HCT116 (cell line): ENCODE measurements at regions not wholly inside any gene's neighbourhood (a gene's known extent, or its start where the extent isn't known, plus 50 kb on each side); places are given as distances from the start of the nearest gene placed in this dataset.

Experiments
- ATAC-seq: fragments of 200-7000 bp; cut with Tn5 transposase; 2 replicates; pipeline ENCODE4 v1.9.1; 2020; ENCODE audit warnings: mild to moderate bottlenecking, moderate library complexity
- BruUV-seq: library from RNA; stranded (reverse); fragments of 400-500 nt; replicated peaks from 2 replicates; lab custom pipeline; 2021; lab: Mats Ljungman, UMichigan
- CTCF ChIA-PET: fragments of 300-600 bp; sonication (Branson Sonifier 250); formaldehyde crosslinking; loops from one replicate; lab custom pipeline; 2021; ENCODE audit warnings: antibody characterized with exemption; lab: Charles Lee
- POLR2A ChIA-PET: fragments of 300-600, 350-600 bp; sonication (Branson Sonifier 250); formaldehyde crosslinking; loops from one replicate; lab custom pipeline; 2021; ENCODE audit warnings: antibody characterized with exemption; lab: Charles Lee
- RAD21 ChIA-PET, 2 experiments: fragments of 300-600 bp; sonication (Branson Sonifier 250); formaldehyde crosslinking; loops; one replicate each; lab custom pipeline; 2023; ENCODE audit warnings: low total read pairs in 2 of 2; ENCODE audit not compliant: uncharacterized antibody in 2 of 2, unreplicated experiment in 2 of 2, low non-redundant PET in 1 of 2; lab: Charles Lee
- DNase-seq: peaks from one replicate; pipeline ENCODE4 v3.0.0-alpha.2; 2010; ENCODE audit warnings: low read depth, low spot score
- H2AFZ ChIP-seq: fragments of 200-600 bp; shearing (Covaris generic), sonication (generic); 2 replicates; pipeline ENCODE4 v1.6.1; 2017; ENCODE audit warnings: low read depth, mixed run types, mixed read lengths, antibody characterized with exemption, low read length; ENCODE audit not compliant: poor library complexity, severe bottlenecking
- H3K27ac ChIP-seq: 2 replicates; pipeline ENCODE4 v1.5.1; 2012; ENCODE audit warnings: low read depth, low read length
- H3K27me3 ChIP-seq: fragments of 200-600 bp; sonication (generic); 2 replicates; pipeline ENCODE4 v1.6.1; 2016; ENCODE audit warnings: mixed run types, low read length, mixed read lengths; ENCODE audit not compliant: insufficient read depth
- H3K36me3 ChIP-seq, 2 experiments: fragments of 200-500 bp in 1 of 2; fragments of 200-600 bp in 1 of 2; sonication (Bioruptor generic) in 1 of 2; sonication (generic) in 1 of 2; 2 replicates each; pipeline versions ENCODE4 v1.5.1 to v1.6.1; 2014 to 2016; ENCODE audit warnings: low read length in 2 of 2, inconsistent platforms in 1 of 2, mixed read lengths in 1 of 2, mixed run types in 1 of 2; ENCODE audit not compliant: insufficient read depth in 2 of 2, control insufficient read depth in 1 of 2
- H3K4me1 ChIP-seq, 2 experiments: fragments of 200-600 bp in 1 of 2; sonication (generic) in 1 of 2; 2 replicates each; pipeline versions ENCODE4 v1.5.1 to v1.6.1; 2012 to 2017; ENCODE audit warnings: low read length in 2 of 2, inconsistent platforms in 1 of 2, mild to moderate bottlenecking in 1 of 2, mixed read lengths in 1 of 2, mixed run types in 1 of 2, moderate library complexity in 1 of 2; ENCODE audit not compliant: insufficient read depth in 2 of 2, control insufficient read depth in 1 of 2
- H3K4me2 ChIP-seq: fragments of 200-600 bp; sonication (generic); 2 replicates; pipeline ENCODE4 v1.6.1; 2017; ENCODE audit warnings: mixed run types, low read length, mixed read lengths
- H3K4me3 ChIP-seq, 2 experiments: fragments of 200-600 bp in 1 of 2; sonication (generic) in 1 of 2; replicated peaks in 1 of 2; 2 replicates each; pipeline ENCODE4 v1.5.1; 2011 to 2016; ENCODE audit warnings: low read length in 2 of 2, control low read depth in 1 of 2, low read depth in 1 of 2, mild to moderate bottlenecking in 1 of 2, mixed read lengths in 1 of 2, mixed run types in 1 of 2
- H3K79me2 ChIP-seq: fragments of 200-600 bp; sonication (generic); 2 replicates; pipeline ENCODE4 v1.6.1; 2017; ENCODE audit warnings: mild to moderate bottlenecking, mixed run types, low read length, moderate library complexity, mixed read lengths; ENCODE audit not compliant: insufficient read depth
- H3K9ac ChIP-seq: fragments of 200-600 bp; sonication (generic); 2 replicates; pipeline ENCODE4 v1.6.1; 2016; ENCODE audit warnings: low read length, mixed read lengths
- H3K9me2 ChIP-seq: fragments of 200-600 bp; sonication (generic), shearing (Covaris generic); 2 replicates; pipeline ENCODE4 v1.6.1; 2017; ENCODE audit warnings: mixed run types, mild to moderate bottlenecking, moderate library complexity; ENCODE audit not compliant: insufficient read depth
- H3K9me3 ChIP-seq, 2 experiments: fragments of 200-500 bp in 1 of 2; fragments of 200-600 bp in 1 of 2; sonication (Bioruptor generic) in 1 of 2; sonication (generic) in 1 of 2; 2 replicates each; pipeline ENCODE4 v1.6.1; 2014 to 2017; ENCODE audit warnings: low read length in 2 of 2, mixed read lengths in 2 of 2, inconsistent platforms in 1 of 2, low read depth in 1 of 2, mild to moderate bottlenecking in 1 of 2, mixed run types in 1 of 2, moderate library complexity in 1 of 2; ENCODE audit not compliant: control insufficient read depth in 1 of 2, insufficient read depth in 1 of 2
- H4K20me1 ChIP-seq: fragments of 200-600 bp; sonication (generic), shearing (Covaris generic); 2 replicates; pipeline ENCODE4 v1.6.1; 2017; ENCODE audit warnings: mixed run types, mild to moderate bottlenecking, moderate library complexity; ENCODE audit not compliant: insufficient read depth
- CBX3 ChIP-seq: IDR thresholded peaks from 2 replicates; pipeline ENCODE4 v1.6.1; 2012; ENCODE audit warnings: low read depth
- CTCF ChIP-seq, 3 experiments: fragments of 200-600 bp in 1 of 3; sonication (generic) in 1 of 3; IDR thresholded peaks in 2 of 3; conservative IDR thresholded peaks in 1 of 3; 2 replicates each; pipeline ENCODE4 v1.5.1; 2012 to 2017; ENCODE audit warnings: low read depth in 2 of 3, low read length in 2 of 3, antibody characterized with exemption in 1 of 3, borderline replicate concordance in 1 of 3, control low read depth in 1 of 3, mild to moderate bottlenecking in 1 of 3, mixed read lengths in 1 of 3, mixed run types in 1 of 3, moderate library complexity in 1 of 3; ENCODE audit not compliant: insufficient read depth in 1 of 3
- EGR1 ChIP-seq: IDR thresholded peaks from 2 replicates; pipeline ENCODE4 v1.6.1; 2012; ENCODE audit warnings: low read depth
- EZH2 ChIP-seq: fragments of 200-600 bp; sonication (generic); IDR thresholded peaks from 2 replicates; pipeline ENCODE4 v1.6.1; 2017; ENCODE audit warnings: antibody characterized with exemption, mixed run types
- EZH2phosphoT487 ChIP-seq: fragments of 200-600 bp; IDR thresholded peaks from 2 replicates; pipeline ENCODE4 v1.6.1; 2018; ENCODE audit warnings: antibody characterized with exemption, borderline replicate concordance
- JUND ChIP-seq: IDR thresholded peaks from 2 replicates; pipeline ENCODE4 v1.6.1; 2012
- POLR2A ChIP-seq: IDR thresholded peaks from 2 replicates; pipeline ENCODE4 v1.7.0; 2011; ENCODE audit warnings: borderline replicate concordance; ENCODE audit not compliant: insufficient read depth, insufficient read length; ENCODE audit errors: extremely low read depth
- POLR2AphosphoS5 ChIP-seq: IDR thresholded peaks from 2 replicates; pipeline ENCODE4 v1.6.1; 2011; ENCODE audit warnings: mild to moderate bottlenecking, low read depth, low read length, moderate library complexity
- RAD21 ChIP-seq: IDR thresholded peaks from 2 replicates; pipeline ENCODE4 v1.6.1; 2012; ENCODE audit warnings: low read depth, mild to moderate bottlenecking
- SRF ChIP-seq: IDR thresholded peaks from 2 replicates; pipeline ENCODE4 v1.6.1; 2012; ENCODE audit warnings: low read depth
- TCF7L2 ChIP-seq: IDR thresholded peaks from 2 replicates; pipeline ENCODE4 v1.7.0; 2011; ENCODE audit warnings: borderline replicate concordance, inconsistent platforms; ENCODE audit not compliant: insufficient read depth, insufficient read length; ENCODE audit errors: extremely low read depth
- YY1 ChIP-seq: IDR thresholded peaks from 2 replicates; pipeline ENCODE4 v1.6.1; 2011; ENCODE audit warnings: low read length, low read depth, moderate library complexity, mild to moderate bottlenecking; ENCODE audit not compliant: insufficient replicate concordance; ENCODE audit errors: extremely low read depth
- ZNF274 ChIP-seq: fragments of 200-500 bp; sonication (Bioruptor generic); IDR thresholded peaks from 2 replicates; pipeline ENCODE4 v1.6.1; 2014; ENCODE audit warnings: mild to moderate bottlenecking, low read depth, low read length, inconsistent platforms
- intact Hi-C: fragments of 100-400 bp; cut with micrococcal nuclease; formaldehyde crosslinking; loops from 2 replicates; pipeline ENCODE4 v1.10.0; 2022
- TF ChIP-seq, protein P1 (sequence below): IDR thresholded peaks from 2 replicates; pipeline ENCODE4 v1.6.1; 2012
- TF ChIP-seq, protein P2 (sequence below): IDR thresholded peaks from 2 replicates; pipeline ENCODE4 v1.6.1; 2011; ENCODE audit warnings: mild to moderate bottlenecking, low read length, moderate library complexity; ENCODE audit not compliant: insufficient replicate concordance; ENCODE audit errors: extremely low read depth
- TF ChIP-seq, protein P3 (sequence below): IDR thresholded peaks from 2 replicates; pipeline ENCODE4 v1.6.1; 2012

GRCh38 chr6:105985098-105985815 is 100.9 kb upstream of the PRDM1 start:
- intact Hi-C loops: no loop called here
- ChIA-PET RAD21 (no interaction called here), POLR2A (no interaction called here), CTCF (no interaction called here)
- no peak for DNase-seq
- Histone ChIP-seq H3K27me3 (no peaks in the 10 kb centered on the region), H3K4me2 (no peak overlapping the region), H3K9ac (no peak overlapping the region), H3K4me3 (no peak overlapping the region), H2AFZ (no peak overlapping the region), H3K27ac (no peak overlapping the region), H3K79me2 (no peaks in the 10 kb centered on the region), H3K4me1 (peaks cover 0 to 3% of the 10 kb centered on the region in 2 experiments; a peak in 1 of 4 replicates), H3K9me3 (no peaks in the 10 kb centered on the region), H3K36me3 (no peaks in the 10 kb centered on the region), H4K20me1 (no peaks in the 10 kb centered on the region), H3K9me2 (no peaks in the 10 kb centered on the region)
- no peak for TF ChIP-seq EZH2phosphoT487
- no peak for TF ChIP-seq CBX3
- TF ChIP-seq, protein P1, sequence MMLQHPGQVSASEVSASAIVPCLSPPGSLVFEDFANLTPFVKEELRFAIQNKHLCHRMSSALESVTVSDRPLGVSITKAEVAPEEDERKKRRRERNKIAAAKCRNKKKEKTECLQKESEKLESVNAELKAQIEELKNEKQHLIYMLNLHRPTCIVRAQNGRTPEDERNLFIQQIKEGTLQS: no peak
- TF ChIP-seq YY1: no peak
- no peak for TF ChIP-seq EZH2
- no peak for TF ChIP-seq SRF
- no peak for TF ChIP-seq POLR2A
- BruUV-seq: no TSS peak
- no peak for ATAC-seq

DNA sequence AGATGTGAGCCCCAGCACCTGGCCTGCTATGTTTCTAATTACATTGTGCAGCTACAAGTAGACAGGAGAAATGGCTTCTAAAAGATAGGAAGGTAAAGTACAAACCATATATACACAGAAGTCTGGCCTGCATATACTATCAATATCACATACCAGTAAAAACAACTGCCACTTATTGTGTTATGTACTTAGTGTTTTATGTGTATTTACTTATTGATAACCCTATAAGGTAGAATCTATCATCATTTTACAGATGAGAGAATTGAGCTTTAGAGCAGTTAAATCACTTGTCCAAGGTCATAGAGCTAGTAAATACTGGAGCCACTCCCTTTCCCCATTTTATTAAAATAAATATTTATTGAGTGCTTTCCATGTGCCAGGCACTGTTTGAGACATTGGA is 102.4 kb upstream of the PRDM1 start:
- no peak overlapping the region for H3K4me3 ChIP-seq
- no peak overlapping the region for H2AFZ ChIP-seq
- peaks cover 0 to 3% of the 10 kb centered on the region in 2 experiments; a peak in 1 of 4 replicates for H3K4me1 ChIP-seq
- DNase-seq (no peak), ATAC-seq (no peak)
- intact Hi-C loops: no loop called here
- H3K79me2 ChIP-seq: no peaks in the 10 kb centered on the region
- ChIA-PET RAD21 (no interaction called here), POLR2A (no interaction called here), CTCF (no interaction called here)
- no peaks in the 10 kb centered on the region for H4K20me1 ChIP-seq
- no peaks in the 10 kb centered on the region for H3K27me3 ChIP-seq
- H3K36me3 ChIP-seq: no peaks in the 10 kb centered on the region
- no peak overlapping the region for H3K27ac ChIP-seq
- H3K9me2 ChIP-seq: no peaks in the 10 kb centered on the region
- H3K9me3 ChIP-seq: no peaks in the 10 kb centered on the region
- no peak overlapping the region for H3K4me2 ChIP-seq
- BruUV-seq: no TSS peak
- H3K9ac ChIP-seq: no peak overlapping the region
- TF ChIP-seq TCF7L2: no peak
- TF ChIP-seq CBX3: no peak
- TF ChIP-seq ZNF274: no peak
- TF ChIP-seq, protein P2, sequence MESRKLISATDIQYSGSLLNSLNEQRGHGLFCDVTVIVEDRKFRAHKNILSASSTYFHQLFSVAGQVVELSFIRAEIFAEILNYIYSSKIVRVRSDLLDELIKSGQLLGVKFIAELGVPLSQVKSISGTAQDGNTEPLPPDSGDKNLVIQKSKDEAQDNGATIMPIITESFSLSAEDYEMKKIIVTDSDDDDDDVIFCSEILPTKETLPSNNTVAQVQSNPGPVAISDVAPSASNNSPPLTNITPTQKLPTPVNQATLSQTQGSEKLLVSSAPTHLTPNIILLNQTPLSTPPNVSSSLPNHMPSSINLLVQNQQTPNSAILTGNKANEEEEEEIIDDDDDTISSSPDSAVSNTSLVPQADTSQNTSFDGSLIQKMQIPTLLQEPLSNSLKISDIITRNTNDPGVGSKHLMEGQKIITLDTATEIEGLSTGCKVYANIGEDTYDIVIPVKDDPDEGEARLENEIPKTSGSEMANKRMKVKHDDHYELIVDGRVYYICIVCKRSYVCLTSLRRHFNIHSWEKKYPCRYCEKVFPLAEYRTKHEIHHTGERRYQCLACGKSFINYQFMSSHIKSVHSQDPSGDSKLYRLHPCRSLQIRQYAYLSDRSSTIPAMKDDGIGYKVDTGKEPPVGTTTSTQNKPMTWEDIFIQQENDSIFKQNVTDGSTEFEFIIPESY: no peak
- no peak for TF ChIP-seq EZH2
- no peak for TF ChIP-seq CTCF (IDR thresholded peaks at IDR 0.05 in 2 of 3, conservative IDR thresholded peaks at IDR 0.05 in 1 of 3; ENCODE audit: borderline replicate concordance in 1 of 3, insufficient read depth in 1 of 3, low read depth in 2 of 3, low read length in 2 of 3)
- TF ChIP-seq EGR1: no peak
- TF ChIP-seq SRF: no peak
- no peak for TF ChIP-seq POLR2A
- TF ChIP-seq, protein P3, sequence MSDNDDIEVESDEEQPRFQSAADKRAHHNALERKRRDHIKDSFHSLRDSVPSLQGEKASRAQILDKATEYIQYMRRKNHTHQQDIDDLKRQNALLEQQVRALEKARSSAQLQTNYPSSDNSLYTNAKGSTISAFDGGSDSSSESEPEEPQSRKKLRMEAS: no peak
- no peak for TF ChIP-seq JUND
- no peak for TF ChIP-seq YY1
- TF ChIP-seq RAD21: no peak
- TF ChIP-seq POLR2AphosphoS5: no peak
